Fibroblast of the aortic adventitia (primary cell): ENCODE measurements at regions not wholly inside any gene's neighbourhood (a gene's known extent, or its start where the extent isn't known, plus 50 kb on each side); places are given as distances from the start of the nearest gene placed in this dataset.

Experiments
- DNase-seq: peaks from one replicate; pipeline ENCODE4 v3.0.0-alpha.2; 2010; ENCODE audit warnings: low read depth
- H3K4me3 ChIP-seq: 2 replicates; pipeline ENCODE4 v1.5.1; 2011; ENCODE audit warnings: low read depth, mild to moderate bottlenecking, control low read depth, low read length, moderate library complexity
- TF ChIP-seq, protein P1 (sequence below): IDR thresholded peaks from 2 replicates; pipeline ENCODE4 v1.5.1; 2011; ENCODE audit warnings: mild to moderate bottlenecking, low read length, control low read depth, inconsistent platforms; ENCODE audit not compliant: insufficient read depth

DNA sequence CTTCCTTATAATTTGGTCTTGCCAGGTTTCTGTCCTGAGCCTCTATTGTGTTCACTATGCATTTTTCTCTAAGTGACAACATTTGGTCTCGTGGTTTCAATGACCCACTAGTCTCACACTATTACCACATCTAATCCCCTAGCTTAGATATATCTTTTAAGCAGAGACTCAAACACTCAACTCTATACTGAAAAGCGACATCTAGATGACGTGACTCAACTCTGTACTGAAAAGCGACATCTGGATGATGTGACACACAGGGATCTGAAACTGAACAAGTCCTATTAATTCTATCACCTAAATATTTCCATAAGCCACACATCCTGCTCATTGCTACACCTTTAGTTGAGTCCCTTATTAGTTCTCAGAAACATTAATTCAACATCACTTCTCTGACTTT lies 141.7 kb upstream of the MBNL1 start:
- no peak for DNase-seq
- TF ChIP-seq, protein P1, sequence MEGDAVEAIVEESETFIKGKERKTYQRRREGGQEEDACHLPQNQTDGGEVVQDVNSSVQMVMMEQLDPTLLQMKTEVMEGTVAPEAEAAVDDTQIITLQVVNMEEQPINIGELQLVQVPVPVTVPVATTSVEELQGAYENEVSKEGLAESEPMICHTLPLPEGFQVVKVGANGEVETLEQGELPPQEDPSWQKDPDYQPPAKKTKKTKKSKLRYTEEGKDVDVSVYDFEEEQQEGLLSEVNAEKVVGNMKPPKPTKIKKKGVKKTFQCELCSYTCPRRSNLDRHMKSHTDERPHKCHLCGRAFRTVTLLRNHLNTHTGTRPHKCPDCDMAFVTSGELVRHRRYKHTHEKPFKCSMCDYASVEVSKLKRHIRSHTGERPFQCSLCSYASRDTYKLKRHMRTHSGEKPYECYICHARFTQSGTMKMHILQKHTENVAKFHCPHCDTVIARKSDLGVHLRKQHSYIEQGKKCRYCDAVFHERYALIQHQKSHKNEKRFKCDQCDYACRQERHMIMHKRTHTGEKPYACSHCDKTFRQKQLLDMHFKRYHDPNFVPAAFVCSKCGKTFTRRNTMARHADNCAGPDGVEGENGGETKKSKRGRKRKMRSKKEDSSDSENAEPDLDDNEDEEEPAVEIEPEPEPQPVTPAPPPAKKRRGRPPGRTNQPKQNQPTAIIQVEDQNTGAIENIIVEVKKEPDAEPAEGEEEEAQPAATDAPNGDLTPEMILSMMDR: no peak
- no peak overlapping the region for H3K4me3 ChIP-seq

DNA sequence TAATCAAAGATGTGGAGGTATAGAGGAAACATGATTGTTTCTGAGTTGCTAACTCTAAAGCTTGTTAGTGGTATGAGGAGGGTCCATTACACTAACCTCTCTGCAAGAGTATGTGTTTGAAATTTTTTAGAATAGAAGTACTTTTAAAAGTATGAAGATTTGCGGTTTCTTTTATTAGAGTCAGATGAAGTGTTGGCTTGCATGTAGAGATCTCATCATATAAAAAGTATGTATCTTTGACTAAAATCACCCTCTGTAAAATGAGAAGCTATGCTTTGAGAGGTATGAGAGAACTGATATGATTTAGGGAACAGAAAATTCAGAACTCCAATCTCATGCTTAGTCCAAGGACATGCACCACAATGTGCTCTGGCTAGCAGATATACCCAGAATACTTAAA lies 140.4 kb upstream of the MBNL1 start:
- peak; percentile 53 for DNase-seq
- TF ChIP-seq, protein P1: no peak

DNA sequence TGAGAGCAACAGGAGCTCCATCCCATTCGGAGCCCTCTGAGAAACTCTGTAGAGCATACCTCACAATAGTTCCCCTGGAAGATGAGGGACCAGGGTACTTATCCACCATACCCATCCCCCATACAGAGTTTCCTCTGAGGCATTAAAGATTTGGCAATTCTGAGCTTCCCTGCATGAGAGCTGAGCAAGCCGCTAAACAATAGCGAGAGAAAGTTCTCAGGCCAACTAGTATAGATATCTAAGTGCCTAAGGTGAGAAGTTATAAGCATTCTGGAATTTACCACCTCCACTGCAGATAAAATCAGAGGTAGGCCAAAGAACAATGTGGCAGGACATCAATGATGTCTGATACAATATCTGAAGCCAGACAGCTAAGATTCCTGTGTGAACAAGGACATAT lies 129.1 kb upstream of the MBNL1 start:
- H3K4me3 ChIP-seq: no peak overlapping the region
- no peak for DNase-seq
- TF ChIP-seq, protein P1: no peak

More for the DNA sequence above, 140.4 kb upstream of the MBNL1 start:
- H3K4me3 ChIP-seq: no peak overlapping the region

DNA sequence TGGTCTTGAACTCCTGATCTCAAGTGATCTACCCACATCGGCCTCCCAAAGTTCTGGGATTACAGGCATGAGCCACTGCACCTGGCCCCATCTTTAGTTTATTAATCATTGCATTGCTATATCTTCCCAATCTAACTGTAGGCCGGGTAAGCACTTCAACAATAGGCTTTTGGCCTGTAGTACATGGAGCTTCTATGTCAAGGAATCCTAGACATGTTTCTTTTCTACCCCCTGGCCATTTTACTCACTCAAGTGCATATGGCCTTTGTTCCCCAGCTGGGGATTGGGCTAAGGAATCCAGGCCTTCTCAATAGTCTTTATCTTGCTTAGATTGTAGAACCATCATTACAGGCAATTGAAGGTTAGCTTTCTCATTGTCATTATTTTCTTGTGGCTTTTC lies 122.3 kb upstream of the MBNL1 start:
- no peak for DNase-seq
- TF ChIP-seq, protein P1: no peak

GRCh38 chr3:152147748-152148147 lies 121.0 kb upstream of the MBNL1 start:
- TF ChIP-seq, protein P1: no peak

More for the DNA sequence above, 122.3 kb upstream of the MBNL1 start:
- H3K4me3 ChIP-seq: no peak overlapping the region

GRCh38 chr3:152148579-152148978 lies 120.2 kb upstream of the MBNL1 start:
- H3K4me3 ChIP-seq: no peak overlapping the region
- DNase-seq: no peak
- TF ChIP-seq, protein P1: no peak

More at GRCh38 chr3:152147748-152148147, 121.0 kb upstream of the MBNL1 start:
- peak; percentile 14 for DNase-seq
- H3K4me3 ChIP-seq: no peak overlapping the region

DNA sequence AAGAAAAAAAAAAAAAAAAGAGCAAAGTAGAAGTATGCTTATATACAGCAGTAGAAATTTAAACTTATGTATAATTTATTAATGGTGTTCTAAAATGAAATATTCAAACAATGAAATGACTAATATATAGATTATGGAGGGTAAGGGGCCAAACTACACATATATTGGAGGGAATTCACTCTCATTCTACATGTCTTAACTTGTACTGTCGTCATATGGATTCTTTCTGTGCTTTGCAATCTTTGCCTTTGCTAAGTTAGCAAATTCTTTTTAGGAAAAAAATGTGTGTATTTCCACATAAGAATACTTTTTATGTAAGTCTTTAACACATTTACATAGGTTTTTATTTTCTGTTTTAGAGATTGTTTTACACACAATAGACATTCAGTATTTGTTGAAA lies 118.9 kb upstream of the MBNL1 start:
- DNase-seq: no peak
- TF ChIP-seq, protein P1: no peak
- no peak overlapping the region for H3K4me3 ChIP-seq
